GM18505 (cell line): ENCODE measurements at regions not wholly inside any gene's neighbourhood (a gene's known extent, or its start where the extent isn't known, plus 50 kb on each side); places are given as distances from the start of the nearest gene placed in this dataset.
"Not testable (repeated sequence)": the region's sequence is repeated elsewhere in the genome, so short reads cannot be mapped to it uniquely, and the experiment has no call there.

ENCODE experiments used
- ATAC-seq: cut with Tn5 transposase; IDR thresholded peaks from one replicate; pipeline ENCODE4 v1.9.1; 2021; ENCODE audit not compliant: unreplicated experiment
- POLR2A ChIP-seq: IDR thresholded peaks from 4 replicates; pipeline ENCODE4 v1.6.1; 2011; ENCODE audit warnings: borderline replicate concordance; ENCODE audit not compliant: insufficient read depth, insufficient read length; ENCODE audit errors: extremely low read depth

- no peak for ATAC-seq
- TF ChIP-seq POLR2A, result no peak
These were observed 453.6 kb upstream of the CFAP20DC start for GRCh38 chr3:59503441-59503840.

- TF ChIP-seq POLR2A, result no peak
- ATAC-seq, result no peak
These were observed 453.0 kb upstream of the CFAP20DC start for GRCh38 chr3:59502806-59503205.

- no peak for ATAC-seq
- no peak for TF ChIP-seq POLR2A
These were observed 450.1 kb upstream of the CFAP20DC start for GRCh38 chr3:59499954-59500353.

- no peak for TF ChIP-seq POLR2A
- ATAC-seq, result no peak
These were observed 449.2 kb upstream of the CFAP20DC start for GRCh38 chr3:59499000-59499399.

GRCh38 chr3:59496250-59496649, 446.4 kb upstream of the CFAP20DC start:
- TF ChIP-seq POLR2A, result no peak

GRCh38 chr3:59494969-59495368, 445.1 kb upstream of the CFAP20DC start:
- ATAC-seq, result not testable (repeated sequence)

More at GRCh38 chr3:59496250-59496649, 446.4 kb upstream of the CFAP20DC start:
- no peak for ATAC-seq

GRCh38 chr3:59486520-59486919, 436.7 kb upstream of the CFAP20DC start:
- no peak for TF ChIP-seq POLR2A
- ATAC-seq, result no peak

- no peak for TF ChIP-seq POLR2A
- no peak for ATAC-seq
These were observed 433.4 kb upstream of the CFAP20DC start for GRCh38 chr3:59483191-59483590.

GRCh38 chr3:59482684-59483083, 432.9 kb upstream of the CFAP20DC start:
- no peak for ATAC-seq
- TF ChIP-seq POLR2A, result no peak

- no peak for TF ChIP-seq POLR2A
- no peak for ATAC-seq
These were observed 432.1 kb upstream of the CFAP20DC start for GRCh38 chr3:59481776-59482400.

- no peak for TF ChIP-seq POLR2A
- ATAC-seq, result peak; percentile 75
These were observed 430.7 kb upstream of the CFAP20DC start for GRCh38 chr3:59480486-59480995.

GRCh38 chr3:59473636-59474035, 423.8 kb upstream of the CFAP20DC start:
- ATAC-seq, result no peak
- TF ChIP-seq POLR2A, result no peak

GRCh38 chr3:59472541-59472940, 422.7 kb upstream of the CFAP20DC start:
- no peak for TF ChIP-seq POLR2A

GRCh38 chr3:59469948-59470723, 420.3 kb upstream of the CFAP20DC start:
- no peak for TF ChIP-seq POLR2A
- ATAC-seq, result no peak

More at GRCh38 chr3:59472541-59472940, 422.7 kb upstream of the CFAP20DC start:
- no peak for ATAC-seq

- no peak for TF ChIP-seq POLR2A
- ATAC-seq, result no peak
These were observed 417.7 kb upstream of the CFAP20DC start for GRCh38 chr3:59467476-59467875.

- no peak for TF ChIP-seq POLR2A
- no peak for ATAC-seq
These were observed 414.4 kb upstream of the CFAP20DC start for GRCh38 chr3:59464187-59464586.
